Ishikawa (cell line): ENCODE measurements at regions not wholly inside any gene's neighbourhood (a gene's known extent, or its start where the extent isn't known, plus 50 kb on each side); places are given as distances from the start of the nearest gene placed in this dataset.
A peak's percentile ranks its signal among the peaks of the same experiment; 100 is the strongest.

Source experiments
- CEBPB ChIP-seq: IDR thresholded peaks from 2 replicates; pipeline ENCODE4 v1.6.1; 2012
- CREB1 ChIP-seq: IDR thresholded peaks from 2 replicates; pipeline ENCODE4 v1.6.1; 2012; ENCODE audit warnings: low read depth
- EGR1 ChIP-seq: IDR thresholded peaks from 2 replicates; pipeline ENCODE4 v1.6.1; 2012
- EP300 ChIP-seq: IDR thresholded peaks from 2 replicates; pipeline ENCODE4 v1.6.1; 2012; ENCODE audit warnings: borderline replicate concordance
- FOXM1 ChIP-seq: IDR thresholded peaks from 2 replicates; pipeline ENCODE4 v1.6.1; 2012; ENCODE audit warnings: low read depth, borderline replicate concordance
- NFIC ChIP-seq: IDR thresholded peaks from 2 replicates; pipeline ENCODE4 v1.6.1; 2012
- RAD21 ChIP-seq: IDR thresholded peaks from 2 replicates; pipeline ENCODE4 v1.6.1; 2012; ENCODE audit warnings: low read depth
- REST ChIP-seq: IDR thresholded peaks from 2 replicates; pipeline ENCODE4 v1.6.1; 2012; ENCODE audit warnings: low read depth, mild to moderate bottlenecking
- TAF1 ChIP-seq: IDR thresholded peaks from 2 replicates; pipeline ENCODE4 v1.6.1; 2012; ENCODE audit warnings: low read depth, mild to moderate bottlenecking
- TCF12 ChIP-seq: IDR thresholded peaks from 2 replicates; pipeline ENCODE4 v1.6.1; 2012; ENCODE audit warnings: low read depth
- YY1 ChIP-seq: IDR thresholded peaks from 2 replicates; pipeline ENCODE4 v1.6.1; 2012; ENCODE audit warnings: low read depth
- ZBTB7A ChIP-seq: IDR thresholded peaks from 2 replicates; pipeline ENCODE4 v1.6.1; 2012; ENCODE audit warnings: low read depth

DNA sequence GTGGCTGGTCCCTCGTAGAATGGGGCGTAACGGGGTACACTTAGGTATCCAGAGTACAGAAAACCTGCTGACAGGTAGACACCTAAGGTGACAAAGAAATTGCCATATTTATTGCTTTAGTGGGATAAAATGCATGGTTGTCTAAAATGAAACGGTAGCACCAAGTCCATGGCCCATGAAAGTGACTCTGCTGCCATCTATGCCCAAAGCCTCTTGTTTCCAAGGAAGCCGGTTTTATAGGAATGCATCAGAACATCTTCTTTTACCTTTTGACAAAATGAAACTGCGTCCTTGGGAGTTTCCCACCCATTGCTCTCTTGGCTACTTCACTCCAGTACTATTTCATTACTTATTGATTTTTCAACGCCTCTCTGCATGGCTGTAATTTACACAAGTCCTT, 151.3 kb upstream of the ZFHX3 start:
- no peak for TF ChIP-seq CREB1
- no peak for TF ChIP-seq YY1
- TF ChIP-seq RAD21: peak; percentile 22; the same call in 1 of the 2 replicates
- no peak for TF ChIP-seq EGR1
- no peak for TF ChIP-seq TCF12
- no peak for TF ChIP-seq TAF1
- no peak for TF ChIP-seq FOXM1
- TF ChIP-seq REST: no peak
- TF ChIP-seq NFIC: no peak
- no peak for TF ChIP-seq EP300
- no peak for TF ChIP-seq CEBPB
- TF ChIP-seq ZBTB7A: no peak
